ENCODE measurements at regions not wholly inside any gene's neighbourhood (a gene's known extent, or its start where the extent isn't known, plus 50 kb on each side); places are given as distances from the start of the nearest gene placed in this dataset.

DNA sequence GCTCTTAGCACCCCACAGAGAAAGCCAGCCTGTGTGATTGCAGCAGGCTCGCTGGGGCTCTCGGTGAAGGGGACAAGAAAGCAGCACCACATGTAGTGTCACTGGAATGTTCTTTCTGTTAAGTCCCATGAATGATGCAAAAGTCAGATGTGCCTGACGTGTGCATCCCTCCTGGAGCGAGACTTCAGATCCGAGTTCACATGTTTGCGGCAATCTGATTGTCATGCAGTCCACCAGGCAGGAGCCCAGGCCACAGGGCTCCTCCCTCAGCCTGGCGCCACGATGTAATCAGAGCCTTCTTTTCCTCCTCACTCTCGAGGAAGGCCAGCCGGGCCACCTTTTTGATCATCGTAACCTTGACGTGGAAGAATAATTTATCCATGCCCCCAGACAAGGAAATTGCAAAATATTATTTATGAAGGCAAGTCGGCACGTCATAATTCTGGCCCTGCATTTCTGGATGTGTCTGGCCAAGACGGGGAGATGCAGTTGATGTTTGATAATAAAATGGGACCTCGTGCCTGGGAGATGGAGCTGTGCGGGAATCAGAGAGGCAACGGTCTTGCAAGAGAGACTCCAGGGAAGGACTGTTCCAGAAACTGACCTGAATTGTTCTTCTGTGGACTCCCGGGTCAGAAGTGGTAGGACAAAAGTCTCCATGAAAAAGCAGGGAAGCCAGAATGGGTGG is 214.6 kb downstream of the PHETA1 start (continued):
- no peak for TF ChIP-seq PHF8 (IDR thresholded peaks at IDR 0.05; ENCODE audit: borderline replicate concordance, low read depth)

DNA sequence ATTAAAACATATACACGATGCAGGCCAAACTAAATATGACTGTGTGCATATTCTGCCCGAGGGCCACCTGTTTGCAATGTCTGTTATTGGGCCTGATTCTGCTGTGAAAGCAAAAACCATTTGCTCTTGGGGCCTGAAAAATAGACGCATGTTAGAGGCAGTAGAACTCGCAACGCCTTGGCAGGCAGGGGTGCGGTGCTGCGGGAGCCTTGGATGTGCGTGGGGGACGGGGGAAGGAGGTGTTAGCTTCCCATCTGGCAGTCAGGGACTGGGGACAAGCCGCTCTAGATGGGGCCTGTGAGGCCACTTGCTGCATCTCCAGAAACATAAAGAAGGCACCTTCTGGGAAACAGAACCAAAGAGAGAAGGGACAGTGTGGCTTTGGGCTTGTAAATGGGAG is 216.3 kb downstream of the PHETA1 start:
- FAIRE-seq: no peak
- no peaks in the 10 kb centered on the region for H3K9me3 ChIP-seq
- POLR2A ChIA-PET: no interaction called here
- no peak overlapping the region for H3K27ac ChIP-seq
- no peak overlapping the region for H3K4me2 ChIP-seq
- no peak for DNase-seq (ENCODE audit: low read depth in 1 of 2, low spot score in 1 of 2)
- WGBS (ENCODE audit: missing lambda C conversion rate): 82% methylated on average over 10 of the region's 10 CpGs
- ATAC-seq: no peak
- CTCF ChIA-PET: no interaction called here
- no peaks in the 10 kb centered on the region for H3K4me1 ChIP-seq
- TF ChIP-seq FOSB (CRISPR knock-in tag; IDR thresholded peaks at IDR 0.05) (no peak), JUN (IDR thresholded peaks at IDR 0.05) (no peak), EHF (CRISPR knock-in tag; IDR thresholded peaks at IDR 0.05) (no peak), HOXA7 (CRISPR knock-in tag; IDR thresholded peaks at IDR 0.05) (no peak), EHMT2 (IDR thresholded peaks at IDR 0.05; ENCODE audit: low read depth) (no peak), CBX2 (IDR thresholded peaks at IDR 0.05; ENCODE audit: borderline replicate concordance, low read depth) (no peak), FOXS1 (CRISPR knock-in tag; IDR thresholded peaks at IDR 0.05) (no peak), CHD2 (IDR thresholded peaks at IDR 0.05; ENCODE audit: low read length, partially characterized antibody) (no peak), PHF8 (IDR thresholded peaks at IDR 0.05; ENCODE audit: borderline replicate concordance, low read depth) (no peak), GATA3 (IDR thresholded peaks at IDR 0.05; ENCODE audit: borderline replicate concordance) (no peak), JUNB (IDR thresholded peaks at IDR 0.05) (no peak), MAFK (IDR thresholded peaks at IDR 0.05; ENCODE audit: partially characterized antibody) (no peak), HOXB13 (CRISPR knock-in tag; IDR thresholded peaks at IDR 0.05; ENCODE audit: low read depth) (no peak), POLR2AphosphoS2 (conservative IDR thresholded peaks at IDR 0.05; ENCODE audit: low read length) (no peak)
- TF ChIP-seq, protein P1, sequence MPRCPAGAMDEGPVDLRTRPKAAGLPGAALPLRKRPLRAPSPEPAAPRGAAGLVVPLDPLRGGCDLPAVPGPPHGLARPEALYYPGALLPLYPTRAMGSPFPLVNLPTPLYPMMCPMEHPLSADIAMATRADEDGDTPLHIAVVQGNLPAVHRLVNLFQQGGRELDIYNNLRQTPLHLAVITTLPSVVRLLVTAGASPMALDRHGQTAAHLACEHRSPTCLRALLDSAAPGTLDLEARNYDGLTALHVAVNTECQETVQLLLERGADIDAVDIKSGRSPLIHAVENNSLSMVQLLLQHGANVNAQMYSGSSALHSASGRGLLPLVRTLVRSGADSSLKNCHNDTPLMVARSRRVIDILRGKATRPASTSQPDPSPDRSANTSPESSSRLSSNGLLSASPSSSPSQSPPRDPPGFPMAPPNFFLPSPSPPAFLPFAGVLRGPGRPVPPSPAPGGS (IDR thresholded peaks at IDR 0.05): no peak
- TF ChIP-seq, protein P2, sequence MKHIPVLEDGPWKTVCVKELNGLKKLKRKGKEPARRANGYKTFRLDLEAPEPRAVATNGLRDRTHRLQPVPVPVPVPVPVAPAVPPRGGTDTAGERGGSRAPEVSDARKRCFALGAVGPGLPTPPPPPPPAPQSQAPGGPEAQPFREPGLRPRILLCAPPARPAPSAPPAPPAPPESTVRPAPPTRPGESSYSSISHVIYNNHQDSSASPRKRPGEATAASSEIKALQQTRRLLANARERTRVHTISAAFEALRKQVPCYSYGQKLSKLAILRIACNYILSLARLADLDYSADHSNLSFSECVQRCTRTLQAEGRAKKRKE (CRISPR knock-in tag; IDR thresholded peaks at IDR 0.05; ENCODE audit: low read depth): no peak
- TF ChIP-seq, protein P3, sequence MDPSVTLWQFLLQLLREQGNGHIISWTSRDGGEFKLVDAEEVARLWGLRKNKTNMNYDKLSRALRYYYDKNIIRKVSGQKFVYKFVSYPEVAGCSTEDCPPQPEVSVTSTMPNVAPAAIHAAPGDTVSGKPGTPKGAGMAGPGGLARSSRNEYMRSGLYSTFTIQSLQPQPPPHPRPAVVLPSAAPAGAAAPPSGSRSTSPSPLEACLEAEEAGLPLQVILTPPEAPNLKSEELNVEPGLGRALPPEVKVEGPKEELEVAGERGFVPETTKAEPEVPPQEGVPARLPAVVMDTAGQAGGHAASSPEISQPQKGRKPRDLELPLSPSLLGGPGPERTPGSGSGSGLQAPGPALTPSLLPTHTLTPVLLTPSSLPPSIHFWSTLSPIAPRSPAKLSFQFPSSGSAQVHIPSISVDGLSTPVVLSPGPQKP (IDR thresholded peaks at IDR 0.05; ENCODE audit: low read depth, low read length): no peak
- H3K4me3 ChIP-seq: no peak overlapping the region

DNA sequence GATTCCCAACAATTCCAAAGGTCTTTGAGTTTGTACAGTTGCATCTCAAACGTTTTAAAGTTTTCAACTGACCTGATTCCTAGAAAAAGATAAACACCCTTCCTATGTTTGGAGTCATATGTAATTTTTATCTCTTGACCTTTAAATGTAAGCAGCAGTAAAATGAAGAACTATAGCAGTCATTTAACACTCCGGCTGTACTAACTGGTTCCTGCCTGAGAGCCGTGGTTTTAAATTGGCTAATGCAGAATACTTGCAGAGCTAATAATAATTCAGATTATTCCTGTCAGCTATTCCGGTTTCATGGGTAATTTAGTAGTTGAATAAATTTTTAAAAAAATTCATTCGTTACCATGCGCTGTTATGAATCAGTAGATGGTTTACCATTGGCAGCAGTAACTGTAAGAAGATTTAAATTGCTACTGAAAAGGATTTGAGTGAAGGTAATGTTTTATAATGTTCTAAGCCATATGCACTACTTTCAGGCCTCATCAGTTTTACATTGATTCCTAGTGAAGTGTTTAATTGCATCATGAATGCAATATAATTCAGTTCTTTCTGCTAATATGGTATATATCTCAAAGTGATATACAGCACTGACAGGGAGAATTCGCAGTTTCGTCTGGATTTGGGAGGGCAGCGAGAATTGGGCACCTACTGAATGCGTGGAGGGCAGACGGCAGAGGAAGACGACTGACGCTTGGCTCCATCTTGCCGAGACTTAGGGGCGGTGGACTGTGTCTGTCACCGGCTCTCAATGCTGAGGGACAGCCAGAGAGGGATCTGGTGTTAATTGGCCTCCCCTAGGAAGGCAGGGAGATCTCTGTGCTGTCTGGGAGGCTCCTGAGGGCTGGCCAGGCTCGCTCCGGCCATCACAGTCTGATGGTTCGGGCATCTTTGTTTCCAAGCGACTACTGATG is 217.7 kb downstream of the PHETA1 start:
- Histone ChIP-seq H3K9me3 (no peaks in the 10 kb centered on the region), H3K4me2 (no peak overlapping the region), H3K27ac (no peak overlapping the region), H3K4me1 (no peaks in the 10 kb centered on the region), H3K4me3 (no peak overlapping the region)
- FAIRE-seq (no peak), ATAC-seq (no peak), DNase-seq (ENCODE audit: low read depth in 1 of 2, low spot score in 1 of 2) (no peak)
- POLR2A ChIA-PET: no interaction called here
- TF ChIP-seq POLR2A (IDR thresholded peaks at IDR 0.05; ENCODE audit: low read length) (no peak), JUNB (IDR thresholded peaks at IDR 0.05) (no peak), EP300 (IDR thresholded peaks at IDR 0.05) (no peak), FOXS1 (CRISPR knock-in tag; IDR thresholded peaks at IDR 0.05) (no peak), HDAC2 (IDR thresholded peaks at IDR 0.05) (no peak)
- TF ChIP-seq, protein P4, sequence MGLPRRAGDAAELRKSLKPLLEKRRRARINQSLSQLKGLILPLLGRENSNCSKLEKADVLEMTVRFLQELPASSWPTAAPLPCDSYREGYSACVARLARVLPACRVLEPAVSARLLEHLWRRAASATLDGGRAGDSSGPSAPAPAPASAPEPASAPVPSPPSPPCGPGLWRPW (IDR thresholded peaks at IDR 0.05): no peak
- TF ChIP-seq, protein P1 (IDR thresholded peaks at IDR 0.05): no peak
- TF ChIP-seq, protein P3 (IDR thresholded peaks at IDR 0.05; ENCODE audit: low read depth, low read length): no peak
- 66% methylated on average over 20 of the region's 20 CpGs for WGBS (ENCODE audit: missing lambda C conversion rate)
- CTCF ChIA-PET: interaction anchor here (1.3 to 2.3 kb wide), 3 partner anchors 8 to 147 kb away, joined by 3 to 7 read pairs (median 5); no protein-coding TSS in a partner anchor

Data from A549 (cell line).